DMS 273 (cell line): ENCODE measurements at regions not wholly inside any gene's neighbourhood (a gene's known extent, or its start where the extent isn't known, plus 50 kb on each side); places are given as distances from the start of the nearest gene placed in this dataset.
A peak's percentile ranks its signal among the peaks of the same experiment; 100 is the strongest.
"Not testable (repeated sequence)": the region's sequence is repeated elsewhere in the genome, so short reads cannot be mapped to it uniquely, and the experiment has no call there.

ENCODE experiments used
- DNase-seq: peaks from one replicate; lab custom pipeline; 2025; ENCODE audit not compliant: unreplicated experiment; lab: John Stamatoyannopoulos, UW

DNA sequence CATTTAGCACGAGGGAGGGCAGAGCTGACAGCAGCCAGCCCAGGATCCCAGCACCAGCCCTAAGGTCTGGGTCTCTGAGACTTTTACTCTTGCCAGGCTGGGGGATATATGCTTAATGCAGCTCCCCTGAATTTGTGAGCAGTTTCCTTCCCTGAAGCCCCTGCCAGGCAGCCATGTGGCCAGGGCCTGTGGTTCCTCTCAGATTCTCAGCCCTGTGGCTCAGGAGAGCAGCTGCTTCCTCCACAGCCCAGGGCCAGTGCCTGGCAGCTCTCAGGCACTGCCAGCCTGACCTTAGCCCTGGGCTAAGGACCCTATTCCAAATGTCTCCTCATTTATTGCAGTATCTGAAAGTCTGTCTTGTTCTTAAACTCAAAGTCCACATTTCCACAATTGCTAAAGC, 1525.3 kb downstream of the RPIA start:
- DNase-seq, result not testable (repeated sequence)

DNA sequence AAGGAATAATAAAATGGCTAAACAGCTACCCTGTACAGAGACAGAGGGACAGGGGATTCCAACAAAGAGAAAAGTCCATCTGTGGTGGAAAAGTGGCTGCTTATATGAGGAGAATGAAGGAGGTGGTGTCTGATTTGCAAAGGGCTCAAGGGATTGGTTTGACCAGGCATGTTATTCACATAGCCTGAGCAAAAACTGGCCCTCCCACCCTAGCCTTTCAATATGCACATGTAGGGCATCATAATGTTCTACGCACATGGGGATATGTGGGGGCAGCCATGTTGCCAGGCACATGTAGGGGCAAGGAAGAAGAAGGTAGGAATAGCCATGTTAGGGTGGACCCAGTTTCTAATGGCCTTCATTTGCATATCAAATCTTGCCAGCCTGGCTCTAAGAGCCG, 1527.1 kb downstream of the RPIA start:
- DNase-seq, result not testable (repeated sequence)

DNA sequence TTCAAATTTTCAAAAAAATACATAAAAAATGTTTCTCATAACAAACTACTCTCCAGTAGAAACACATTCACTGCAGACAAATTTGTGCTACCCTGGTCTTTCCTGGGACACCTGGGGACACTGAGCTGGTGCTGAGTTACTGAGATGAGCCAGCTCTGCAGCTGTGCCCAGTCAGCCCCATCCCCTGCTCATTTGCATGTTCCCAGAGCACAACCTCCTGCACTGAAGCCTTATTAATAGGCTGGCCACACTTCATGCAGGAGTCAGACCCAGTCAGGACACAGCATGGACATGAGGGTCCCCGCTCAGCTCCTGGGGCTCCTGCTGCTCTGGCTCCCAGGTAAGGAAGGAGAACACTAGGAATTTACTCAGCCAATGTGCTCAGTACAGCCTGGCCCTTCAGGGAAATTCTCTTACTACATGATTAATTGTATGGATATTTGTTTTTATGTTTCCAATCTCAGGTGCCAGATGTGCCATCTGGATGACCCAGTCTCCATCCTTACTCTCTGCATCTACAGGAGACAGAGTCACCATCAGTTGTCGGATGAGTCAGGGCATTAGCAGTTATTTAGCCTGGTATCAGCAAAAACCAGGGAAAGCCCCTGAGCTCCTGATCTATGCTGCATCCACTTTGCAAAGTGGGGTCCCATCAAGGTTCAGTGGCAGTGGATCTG, 1529.3 kb downstream of the RPIA start:
- DNase-seq, result not testable (repeated sequence)

DNA sequence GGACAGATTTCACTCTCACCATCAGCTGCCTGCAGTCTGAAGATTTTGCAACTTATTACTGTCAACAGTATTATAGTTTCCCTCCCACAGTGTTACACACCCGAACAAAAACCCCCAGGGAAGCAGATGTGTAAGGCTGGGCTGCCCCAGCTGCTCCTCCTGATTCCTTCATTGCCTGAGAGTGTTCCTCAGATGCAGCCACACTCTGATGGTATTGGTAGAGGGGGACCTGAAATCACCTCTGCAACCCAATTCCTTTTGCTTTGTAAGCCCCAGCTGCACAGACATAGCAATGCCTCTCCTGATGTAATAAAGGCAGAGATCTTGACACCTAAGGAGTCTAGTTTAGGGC, 1529.8 kb downstream of the RPIA start:
- no peak for DNase-seq

DNA sequence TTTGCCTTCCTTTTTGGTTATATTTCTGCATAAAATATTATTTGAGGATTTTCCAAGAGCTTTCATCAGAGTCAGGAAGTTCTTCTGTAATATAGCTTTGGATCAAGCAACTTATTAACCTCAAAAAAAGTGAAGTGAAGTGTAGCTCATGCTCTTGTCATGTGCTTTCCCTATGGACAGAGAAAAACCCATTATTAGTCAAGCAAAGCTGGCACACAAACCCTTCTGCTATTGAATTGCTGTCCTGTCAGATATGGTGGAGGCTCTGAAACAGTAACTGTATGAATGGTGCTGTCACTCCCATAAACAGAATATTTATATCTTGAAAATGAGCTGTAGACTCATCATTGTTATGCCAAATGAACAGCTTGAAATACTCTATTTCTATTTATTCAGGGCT, 1533.3 kb downstream of the RPIA start:
- not testable (repeated sequence) for DNase-seq

DNA sequence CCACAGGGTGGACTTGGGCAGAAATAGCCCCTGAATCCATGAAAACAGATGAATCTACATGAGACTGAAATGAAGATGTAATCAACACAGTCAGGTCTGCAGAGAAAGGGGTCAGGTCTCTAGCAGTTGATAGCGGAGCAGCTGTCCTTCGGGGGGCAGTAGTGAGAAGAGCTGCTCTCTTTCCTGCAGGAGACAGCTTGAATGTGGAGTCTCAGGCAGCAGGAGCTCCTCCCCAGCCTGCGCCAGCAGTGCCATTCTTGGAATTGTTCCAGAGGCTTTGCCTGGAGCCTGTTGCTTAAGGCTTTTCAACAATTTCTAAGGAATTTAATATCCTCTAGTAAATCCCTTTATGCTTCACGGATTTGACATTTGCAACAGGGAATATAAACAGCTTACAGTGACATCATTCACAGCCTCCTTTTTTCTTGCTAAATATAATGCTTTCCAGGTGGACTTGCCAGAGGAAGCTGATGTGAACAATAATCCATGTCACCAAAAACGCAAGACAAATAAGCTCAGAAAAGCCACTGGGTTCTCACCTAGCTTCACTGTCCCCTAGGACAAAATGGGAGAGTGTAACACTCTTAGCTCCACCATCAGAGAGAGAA, 1535.1 kb downstream of the RPIA start:
- peak; percentile 10 for DNase-seq

DNA sequence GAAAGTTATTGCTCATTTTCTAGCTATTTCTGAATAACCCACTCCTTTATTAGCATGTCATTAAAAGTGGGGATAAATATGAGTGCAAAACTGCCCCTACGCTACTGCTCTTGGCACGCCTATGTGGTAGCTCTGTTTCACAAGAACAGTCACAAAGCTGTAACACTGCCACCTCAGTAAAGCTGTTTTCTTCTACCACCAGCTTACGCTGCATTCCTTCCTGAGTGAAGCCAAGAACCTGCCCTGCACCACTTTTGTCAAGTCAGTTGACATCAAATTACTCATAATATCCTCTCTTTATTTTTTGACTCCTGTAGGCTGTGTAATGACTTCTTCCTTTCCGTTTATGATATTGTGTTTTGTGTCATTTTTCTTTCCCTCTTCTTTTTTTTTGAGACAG, 1539.7 kb downstream of the RPIA start:
- DNase-seq, result not testable (repeated sequence)

DNA sequence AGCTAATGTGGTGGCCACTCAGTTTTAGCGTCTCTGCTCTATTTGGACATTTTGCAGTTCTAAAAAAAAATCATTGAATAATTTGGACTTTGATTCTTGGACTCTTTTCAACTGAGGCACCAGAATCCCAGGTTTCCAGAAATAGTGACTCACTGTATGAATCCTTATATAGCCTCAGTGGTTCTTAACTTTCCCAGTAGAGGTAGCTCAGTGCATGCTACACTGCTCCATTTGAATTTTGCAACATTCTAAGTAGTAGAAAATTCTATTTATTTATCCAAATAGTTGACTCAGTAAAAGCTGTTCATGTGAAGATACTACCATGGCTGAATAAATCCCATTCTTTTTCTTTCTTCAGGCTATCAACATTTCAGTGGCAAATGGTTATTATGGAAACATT, 1544.0 kb downstream of the RPIA start:
- DNase-seq, result not testable (repeated sequence)

DNA sequence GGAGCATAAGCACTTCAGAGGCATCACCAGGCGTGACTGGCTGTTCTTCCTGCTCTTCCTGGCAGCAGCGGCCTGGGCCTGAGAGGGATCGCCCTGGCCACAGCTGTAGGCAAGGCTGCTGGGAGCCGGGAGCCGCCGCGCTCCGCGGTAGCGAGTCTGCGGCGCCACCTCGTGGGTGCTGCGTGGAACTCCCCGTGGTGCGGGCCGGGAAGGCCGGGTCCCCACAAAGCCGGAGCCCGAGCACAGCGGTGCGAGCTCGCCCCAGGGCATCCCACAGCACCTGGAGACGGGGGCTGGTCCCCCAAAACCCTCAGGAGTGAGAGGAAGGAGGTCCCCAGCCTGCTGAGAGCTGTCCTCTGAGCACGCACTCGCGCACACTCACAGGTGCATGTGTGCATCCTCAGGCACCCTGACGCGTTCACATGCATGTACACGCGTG, 1546.5 kb downstream of the RPIA start:
- DNase-seq, result peak; percentile 12

DNA sequence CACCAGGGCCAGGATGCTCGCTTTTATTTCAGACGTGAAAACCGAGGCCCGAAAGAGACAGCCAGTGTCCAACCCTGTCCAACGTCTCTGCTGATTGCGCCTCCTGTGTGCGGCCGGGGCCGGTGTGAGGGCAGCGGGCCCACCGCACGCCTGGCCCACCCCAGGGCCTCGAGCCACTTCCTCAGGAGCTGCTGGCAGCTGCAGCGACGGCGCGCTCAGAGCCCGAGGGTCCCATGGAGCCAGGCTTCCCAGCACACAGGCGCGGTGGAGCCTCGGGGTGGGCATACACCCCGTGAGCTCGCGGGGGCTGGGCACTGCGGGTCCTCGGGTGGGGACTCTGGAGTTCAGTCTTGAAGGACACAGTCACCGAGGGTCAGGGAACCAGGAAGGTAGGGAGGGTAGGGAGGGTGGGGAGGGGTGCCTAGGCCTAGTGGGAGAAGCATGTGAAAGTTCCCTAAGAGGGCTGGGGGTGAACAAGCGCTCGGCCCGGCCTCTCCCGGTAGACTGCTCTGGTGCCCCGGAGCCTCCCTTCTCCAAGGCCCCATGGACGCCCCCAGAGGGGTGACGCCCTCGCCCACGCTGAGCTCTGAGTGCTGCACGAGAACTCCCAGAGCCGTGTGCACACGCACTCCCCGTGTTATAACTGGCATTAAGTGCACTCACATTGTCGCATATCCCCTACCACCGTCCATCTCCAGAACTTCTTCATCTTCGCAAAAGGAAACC, 1547.2 kb downstream of the RPIA start:
- DNase-seq, result not testable (repeated sequence)

DNA sequence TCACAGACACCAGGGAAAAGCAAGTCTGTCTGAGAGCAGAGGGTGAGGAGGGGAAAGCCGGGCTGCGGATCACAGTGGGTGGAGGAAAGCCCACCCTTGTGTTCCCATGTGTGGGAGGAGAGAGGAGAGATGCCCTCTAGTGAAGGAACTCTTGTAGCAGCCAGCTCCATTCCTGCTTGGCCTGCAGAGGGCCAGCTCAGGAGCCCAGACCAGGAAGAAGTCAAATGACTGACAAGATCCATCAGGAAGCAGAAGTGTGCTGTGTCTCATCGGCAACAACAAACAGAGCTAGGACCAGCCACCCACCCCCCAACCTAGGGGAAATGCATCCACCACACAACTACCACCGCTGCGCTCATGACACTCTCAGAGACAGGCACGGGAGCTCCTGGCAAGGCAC, 1548.3 kb downstream of the RPIA start:
- not testable (repeated sequence) for DNase-seq

DNA sequence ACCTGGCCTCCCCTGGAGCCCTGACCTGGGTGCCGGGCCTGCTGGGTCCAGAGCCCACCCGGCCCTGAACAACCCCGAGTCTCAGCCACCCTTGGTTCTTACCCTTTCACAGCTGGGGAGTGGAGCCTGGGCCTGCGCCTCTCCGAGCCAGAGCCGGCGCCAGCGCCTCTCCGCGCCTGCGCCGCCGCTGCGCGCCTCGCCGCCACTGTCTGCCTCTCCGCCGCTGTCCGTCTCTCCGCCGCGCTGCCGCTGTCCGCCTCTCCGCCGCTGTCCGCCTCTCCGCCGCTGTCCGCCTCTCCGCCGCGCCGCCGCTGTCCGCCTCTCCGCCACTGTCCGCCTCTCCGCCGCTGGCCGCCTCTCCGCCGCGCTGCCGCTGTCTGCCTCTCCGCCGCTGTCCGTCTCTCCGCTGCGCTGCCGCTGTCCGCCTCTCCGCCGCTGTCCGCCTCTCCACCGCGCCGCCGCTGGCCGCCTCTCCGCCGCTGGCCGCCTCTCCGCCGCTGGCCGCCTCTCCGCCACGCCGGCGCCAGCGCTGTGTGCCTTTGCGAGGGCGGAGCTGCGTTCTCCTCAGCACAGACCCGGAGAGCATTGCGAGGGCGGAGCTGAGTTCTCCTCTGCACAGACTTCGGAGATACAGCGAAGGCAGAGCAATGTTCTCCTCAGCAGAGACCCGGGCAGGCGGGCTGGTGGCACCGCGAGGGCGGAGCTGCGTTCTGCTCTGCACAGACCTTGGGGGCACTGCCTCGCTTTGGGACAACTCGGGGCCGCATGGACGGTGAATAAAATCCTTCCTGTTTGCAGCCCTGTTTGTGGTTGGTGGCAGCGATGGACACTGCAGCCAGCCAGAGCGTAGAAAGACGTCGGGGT, 1553.7 kb downstream of the RPIA start:
- DNase-seq, result not testable (repeated sequence)

DNA sequence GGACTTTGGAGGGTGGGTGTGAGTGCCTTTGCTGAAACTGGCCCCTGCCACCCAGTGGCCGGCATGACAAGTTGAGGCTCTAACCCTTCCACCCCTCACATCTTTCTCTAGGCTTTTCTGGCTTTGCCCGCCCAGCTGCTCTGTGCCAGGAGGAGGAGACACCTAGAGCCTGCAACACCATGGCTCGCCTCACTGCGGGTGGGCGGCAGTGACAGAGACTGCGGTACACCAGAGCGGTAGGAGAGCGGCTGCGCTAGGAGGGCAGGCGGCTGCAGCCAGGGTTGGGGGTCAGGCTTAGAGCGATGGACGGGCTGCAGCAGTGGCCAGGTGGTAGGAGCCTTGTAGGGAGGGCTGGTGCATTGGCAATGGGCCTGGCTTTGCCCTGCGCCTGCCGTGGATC, 1556.9 kb downstream of the RPIA start:
- not testable (repeated sequence) for DNase-seq

DNA sequence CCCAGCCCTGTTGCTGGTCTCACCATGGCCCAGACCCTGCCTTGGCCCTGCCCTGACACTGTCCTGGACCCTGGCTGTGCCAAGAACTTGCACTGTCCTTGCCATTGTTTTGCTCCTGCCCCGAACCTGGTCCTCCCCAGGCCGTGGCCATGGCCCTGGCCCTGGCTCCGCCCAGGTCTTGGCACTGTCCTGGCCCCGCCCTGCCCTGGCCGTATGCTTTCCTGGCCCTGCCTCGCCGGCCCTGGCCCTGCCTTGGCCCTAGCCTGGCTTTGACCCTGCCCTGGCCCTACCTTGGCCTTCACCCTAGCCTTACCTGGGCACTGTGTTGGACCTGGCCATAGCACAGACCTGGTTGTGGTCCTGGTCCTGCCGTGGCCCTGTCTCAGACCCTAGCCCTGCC, 1558.9 kb downstream of the RPIA start:
- DNase-seq, result not testable (repeated sequence)

DNA sequence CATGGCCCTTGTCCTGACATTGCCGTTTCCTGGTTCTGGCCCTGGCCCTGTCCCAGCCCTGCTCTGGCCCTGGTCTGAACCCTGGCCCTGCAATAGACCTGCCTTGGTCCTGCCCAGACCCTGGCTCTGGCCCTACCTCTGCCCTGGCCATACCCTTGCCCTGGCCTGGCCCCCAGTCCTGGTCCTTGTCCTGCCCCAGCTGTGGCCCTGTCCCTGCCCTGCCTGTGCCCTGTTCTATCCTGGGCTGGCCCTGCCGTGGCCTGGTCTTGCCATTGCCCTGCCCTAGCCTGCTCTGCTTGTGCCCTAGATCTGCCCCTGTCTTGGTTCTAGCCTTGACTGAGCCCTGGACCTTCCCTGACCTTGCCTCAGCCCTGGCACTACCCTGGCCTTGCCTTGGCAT, 1560.1 kb downstream of the RPIA start:
- DNase-seq, result not testable (repeated sequence)

DNA sequence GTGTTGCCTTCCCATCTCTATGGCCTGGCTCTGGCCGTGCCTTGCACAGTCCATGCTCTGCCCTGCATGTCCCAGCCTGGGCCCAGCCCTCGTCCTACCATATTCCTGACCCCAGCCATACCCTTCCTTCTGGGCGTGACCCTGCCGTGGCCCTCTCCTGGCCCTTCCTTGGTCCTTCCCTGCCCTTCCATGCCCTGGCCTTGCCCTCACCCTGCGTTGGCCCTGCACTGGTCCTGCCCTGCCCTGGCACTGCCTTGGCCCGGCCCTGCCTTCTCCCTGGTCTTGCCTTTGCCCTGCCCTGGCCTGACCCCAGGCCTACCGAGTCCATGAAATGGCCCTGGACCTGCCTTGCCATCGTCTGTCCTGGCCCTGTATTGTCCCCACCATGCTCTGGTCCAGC, 1561.8 kb downstream of the RPIA start:
- not testable (repeated sequence) for DNase-seq

DNA sequence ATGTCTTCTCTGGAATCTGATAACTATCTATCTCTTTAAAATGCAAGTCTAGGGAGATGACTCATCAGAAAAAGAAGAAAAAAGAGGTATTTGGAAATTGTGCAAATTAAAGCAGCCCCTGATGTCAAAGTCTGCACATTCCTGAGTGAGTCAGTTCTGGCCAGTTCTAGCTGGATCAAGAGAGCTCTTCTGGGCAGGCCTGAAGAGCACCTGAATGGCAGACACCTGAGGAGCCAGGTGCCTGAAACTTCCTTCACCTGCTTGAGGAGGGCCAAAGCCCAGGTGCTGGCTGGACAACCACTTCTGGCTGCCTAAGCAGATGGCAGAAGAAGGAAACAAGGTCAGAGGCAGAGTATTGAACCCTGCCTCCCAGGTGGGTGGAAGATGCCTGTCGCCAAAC, 1575.4 kb downstream of the RPIA start:
- DNase-seq, result not testable (repeated sequence)

DNA sequence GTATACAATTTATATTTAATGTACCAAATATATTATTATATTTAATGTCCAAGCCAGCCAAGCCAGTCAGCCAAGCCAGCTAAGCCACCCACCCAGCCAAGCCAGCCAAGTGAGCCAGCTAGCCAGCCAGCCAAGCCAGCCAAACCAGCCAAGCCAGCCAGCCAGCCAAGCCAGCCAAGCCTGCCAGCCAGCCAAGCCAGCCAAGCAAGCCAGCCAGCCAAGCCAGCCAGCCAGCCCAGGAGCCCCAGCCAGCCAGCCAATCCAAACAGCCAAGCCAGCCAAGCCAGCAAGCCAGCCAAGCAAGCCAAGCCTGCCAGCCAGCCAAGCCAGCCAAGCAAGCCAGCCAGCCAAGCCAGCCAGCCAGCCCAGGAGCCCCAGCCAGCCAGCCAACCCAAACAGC, 1596.3 kb downstream of the RPIA start:
- not testable (repeated sequence) for DNase-seq

DNA sequence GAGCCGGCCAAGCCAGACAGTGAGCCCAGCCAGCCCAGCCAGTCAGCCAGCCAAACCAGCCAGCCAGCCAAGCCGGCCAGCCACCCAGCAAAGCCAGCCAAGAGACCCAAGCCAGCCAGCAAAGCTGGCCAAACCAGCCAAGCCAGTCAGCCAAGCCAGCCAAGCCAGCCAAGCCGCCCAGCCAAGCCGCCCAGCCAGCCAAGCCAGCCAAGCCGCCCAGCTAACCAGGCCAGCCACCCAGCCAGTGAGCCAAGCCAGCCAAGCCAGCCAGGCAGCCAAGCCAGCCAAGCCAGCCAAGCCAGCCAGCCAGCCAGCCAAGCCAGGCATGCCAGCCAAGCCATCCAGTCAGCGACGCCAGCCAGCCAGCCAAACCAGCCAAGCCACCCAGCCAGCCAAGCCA, 1596.9 kb downstream of the RPIA start:
- not testable (repeated sequence) for DNase-seq

DNA sequence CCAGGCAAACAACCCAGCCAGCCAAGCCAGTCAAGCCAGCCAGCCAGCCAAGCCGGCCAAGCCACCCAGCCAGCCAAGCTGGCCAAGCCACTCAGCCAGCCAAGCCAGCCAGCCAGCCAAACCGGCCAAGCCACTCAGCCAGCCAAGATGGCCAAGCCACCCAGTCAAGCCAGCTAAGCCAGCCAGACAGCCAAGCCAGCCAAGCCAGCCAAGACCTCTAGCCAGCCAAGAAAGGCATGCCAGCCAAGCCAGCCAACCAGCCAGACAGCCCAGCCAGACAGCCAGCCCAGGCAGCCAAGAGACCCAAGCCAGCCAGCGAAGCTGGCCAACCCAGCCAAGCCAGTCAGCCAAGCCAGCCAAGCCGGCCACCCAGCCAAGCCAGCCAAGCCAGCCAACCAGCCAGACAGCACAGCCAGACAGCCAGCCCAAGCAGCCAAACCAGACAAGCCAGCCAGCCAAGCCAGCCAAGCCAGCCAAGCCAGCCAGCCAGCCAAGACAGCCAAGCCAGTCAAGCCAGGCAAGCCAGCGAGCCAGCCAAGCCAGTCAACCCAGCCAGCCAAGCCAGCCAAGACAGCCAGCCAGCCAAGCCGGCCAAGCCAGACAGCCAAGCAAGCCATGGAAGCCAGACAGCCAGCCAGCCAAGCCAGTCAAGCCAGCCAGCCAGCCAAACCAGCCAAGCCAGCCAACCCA, 1598.0 kb downstream of the RPIA start:
- not testable (repeated sequence) for DNase-seq

DNA sequence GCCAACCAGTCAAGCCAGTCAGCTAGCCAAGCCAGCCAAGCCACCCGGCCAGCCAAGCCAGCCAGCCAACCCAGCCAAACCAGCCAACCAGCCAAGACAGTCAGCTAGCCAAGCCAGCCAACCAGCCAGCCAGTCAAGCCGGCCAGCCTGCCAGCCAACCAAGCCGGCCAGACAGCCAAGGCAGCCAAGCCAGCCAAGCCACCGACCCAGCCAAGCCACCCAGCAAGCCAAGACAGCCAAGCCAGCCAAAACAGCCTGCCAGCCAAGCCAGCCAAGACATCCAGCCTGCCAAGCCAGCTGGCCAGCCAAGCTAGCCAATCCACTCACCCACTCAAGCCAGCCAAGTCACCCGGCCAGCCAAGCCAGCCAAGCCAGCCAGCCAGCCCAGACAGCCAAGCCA, 1599.2 kb downstream of the RPIA start:
- DNase-seq, result not testable (repeated sequence)
